Activated CD4-positive, alpha-beta T cell treated with anti-CD3 and anti-CD28 coated beads, Interleukin-2, amount 50 U/mL, for 1 hour (primary cell): ENCODE measurements at regions not wholly inside any gene's neighbourhood (a gene's known extent, or its start where the extent isn't known, plus 50 kb on each side); places are given as distances from the start of the nearest gene placed in this dataset.
A peak's percentile ranks its signal among the peaks of the same experiment; 100 is the strongest.
"Not testable (repeated sequence)": the region's sequence is repeated elsewhere in the genome, so short reads cannot be mapped to it uniquely, and the experiment has no call there.

ENCODE experiments used
- DNase-seq: peaks from one replicate; pipeline ENCODE4 v3.0.0-alpha.2; 2020

DNA sequence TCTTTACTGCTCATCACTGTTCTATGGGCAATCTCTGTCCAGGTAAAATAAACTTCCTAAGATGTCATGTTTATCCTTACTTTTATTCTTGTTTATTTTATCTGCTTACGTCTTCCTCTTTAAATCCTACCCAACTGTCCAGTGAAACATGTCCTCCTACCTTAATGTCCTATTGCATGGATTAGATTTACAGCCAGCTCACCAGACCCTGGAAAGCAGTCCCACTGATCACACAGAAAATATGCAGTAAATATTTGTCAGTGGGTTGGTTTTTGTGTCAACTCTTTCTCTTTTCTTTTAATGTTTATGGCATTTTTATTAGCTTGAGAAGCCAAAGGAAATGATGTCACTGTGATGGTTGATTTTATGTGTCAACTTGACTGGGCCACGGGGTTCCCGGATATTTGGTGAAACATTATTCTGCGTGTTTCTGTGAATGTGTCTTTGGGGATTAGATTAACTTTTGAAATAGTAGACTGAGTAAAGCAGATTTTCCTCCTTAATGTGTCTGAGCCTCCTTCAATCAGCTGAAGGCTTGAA lies 258.3 kb downstream of the SRGAP2C start:
- DNase-seq, result no peak

DNA sequence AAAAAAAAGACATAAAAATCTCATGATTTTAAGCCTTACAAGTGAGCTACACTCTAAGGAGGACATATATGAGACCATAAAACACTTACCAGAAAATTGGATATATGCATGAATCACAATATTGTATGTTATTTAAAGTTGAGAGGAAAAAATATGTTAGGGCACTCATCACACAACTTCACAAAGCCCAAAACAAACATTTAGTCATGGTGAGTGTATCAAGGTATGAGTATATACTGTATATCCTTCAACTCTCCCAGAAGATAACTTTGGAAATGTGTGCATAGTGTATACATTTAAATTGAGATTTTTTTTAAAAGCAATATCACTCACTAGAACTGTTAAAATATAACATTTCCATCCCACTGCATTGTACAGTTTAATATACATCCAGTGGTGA lies 259.3 kb downstream of the SRGAP2C start:
- DNase-seq, result no peak

DNA sequence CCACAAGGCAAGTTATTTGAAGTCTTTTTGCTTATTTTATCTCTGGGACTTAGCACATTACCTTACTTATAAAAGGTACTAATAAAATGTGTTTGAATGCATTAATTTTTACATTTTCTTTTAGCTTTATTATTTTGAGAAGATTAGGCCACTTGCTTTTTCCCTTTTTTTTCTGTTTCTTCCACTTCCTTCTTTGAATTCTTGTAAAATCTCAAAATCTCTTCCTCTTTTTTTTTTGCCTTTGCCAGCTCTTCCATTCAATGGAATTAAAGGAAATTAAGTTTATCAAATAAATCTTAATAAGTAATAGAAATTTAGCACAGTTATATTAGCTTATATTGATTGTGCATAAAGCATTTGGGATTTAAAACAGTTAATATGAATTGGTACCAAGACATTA lies 260.9 kb downstream of the SRGAP2C start:
- no peak for DNase-seq

DNA sequence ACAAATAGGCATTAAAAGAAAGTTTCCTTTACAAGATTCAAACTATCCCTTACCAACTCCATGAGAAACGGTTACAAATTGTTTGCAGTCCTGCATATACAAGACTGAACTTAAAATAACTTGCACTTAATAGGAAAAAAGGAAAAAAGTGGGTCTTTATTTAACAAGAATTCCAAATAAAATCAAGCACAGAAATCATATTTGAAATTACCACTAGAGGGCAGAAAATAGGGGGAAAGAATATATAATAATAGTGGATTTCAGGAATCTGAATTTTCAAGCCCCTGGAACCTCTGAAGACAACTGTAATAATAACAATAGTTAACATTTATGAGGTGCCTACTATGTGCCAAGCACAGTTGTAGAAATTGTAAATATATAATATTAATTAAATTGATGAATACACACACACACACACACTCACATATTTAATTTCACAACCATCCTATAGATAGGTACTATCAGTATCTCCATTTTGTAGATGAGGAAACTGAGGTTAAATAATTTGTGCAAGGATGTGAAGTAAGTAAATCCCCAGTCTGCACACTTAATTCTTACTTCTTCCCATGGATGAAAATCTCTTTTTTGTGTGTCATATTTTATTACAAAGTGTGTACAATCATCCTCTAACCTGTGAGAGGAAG lies 262.6 kb downstream of the SRGAP2C start:
- DNase-seq, result not testable (repeated sequence)

DNA sequence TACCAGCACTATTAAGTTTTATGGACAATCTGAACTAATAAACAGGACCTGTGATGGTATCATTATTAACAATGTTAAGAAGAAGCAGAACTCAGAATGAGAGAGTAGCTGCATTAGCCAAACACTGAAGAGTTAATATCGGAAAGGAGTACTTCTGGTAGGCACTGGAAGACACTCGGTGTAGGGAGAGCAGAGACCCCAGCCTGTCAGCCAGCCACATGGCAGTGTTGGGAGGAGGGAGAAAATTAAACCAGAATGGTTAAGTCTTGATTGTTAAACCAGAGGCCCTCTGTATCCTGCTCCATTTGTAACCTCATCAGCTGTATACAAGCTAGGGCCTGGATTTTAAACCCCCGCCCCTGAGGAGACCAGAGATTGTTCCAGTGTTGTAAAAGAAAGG lies 263.3 kb downstream of the SRGAP2C start:
- not testable (repeated sequence) for DNase-seq

DNA sequence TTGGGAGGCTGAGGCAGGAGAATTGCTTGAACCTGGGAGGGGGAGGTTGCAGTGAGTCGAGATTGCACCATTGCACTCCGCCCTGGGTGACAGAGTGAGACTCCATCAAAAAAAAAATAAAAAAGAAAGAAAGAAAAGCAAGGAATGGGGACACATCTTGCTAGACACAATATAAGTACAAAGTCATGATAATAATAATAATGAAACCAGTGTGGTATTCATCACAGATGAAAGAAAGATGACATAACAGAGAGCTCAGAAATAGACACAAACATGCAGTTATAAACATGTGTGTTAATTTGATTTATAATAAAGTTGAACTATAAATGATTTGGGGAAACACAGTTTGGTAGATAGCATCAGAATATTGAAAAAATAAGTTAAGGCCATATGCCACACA lies 264.1 kb downstream of the SRGAP2C start:
- DNase-seq, result no peak

DNA sequence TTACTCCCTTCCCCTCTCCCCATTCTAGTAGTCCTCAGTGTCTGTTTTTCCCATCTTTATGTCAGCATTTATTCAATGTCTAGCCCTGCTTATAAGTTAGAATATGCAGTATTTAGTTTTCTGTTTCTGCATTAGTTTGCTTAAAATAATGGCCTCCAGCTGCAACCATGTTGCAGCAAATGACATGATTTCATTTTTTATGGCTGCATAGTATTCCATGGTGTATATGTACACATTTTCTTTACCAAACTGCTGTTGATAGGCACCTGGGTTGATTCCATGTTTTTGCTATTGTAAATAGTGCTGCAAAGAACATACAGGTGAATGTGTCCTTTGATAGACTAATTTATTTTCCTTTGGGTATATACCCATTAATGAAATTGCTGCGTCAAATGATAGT lies 267.7 kb downstream of the SRGAP2C start:
- no peak for DNase-seq

DNA sequence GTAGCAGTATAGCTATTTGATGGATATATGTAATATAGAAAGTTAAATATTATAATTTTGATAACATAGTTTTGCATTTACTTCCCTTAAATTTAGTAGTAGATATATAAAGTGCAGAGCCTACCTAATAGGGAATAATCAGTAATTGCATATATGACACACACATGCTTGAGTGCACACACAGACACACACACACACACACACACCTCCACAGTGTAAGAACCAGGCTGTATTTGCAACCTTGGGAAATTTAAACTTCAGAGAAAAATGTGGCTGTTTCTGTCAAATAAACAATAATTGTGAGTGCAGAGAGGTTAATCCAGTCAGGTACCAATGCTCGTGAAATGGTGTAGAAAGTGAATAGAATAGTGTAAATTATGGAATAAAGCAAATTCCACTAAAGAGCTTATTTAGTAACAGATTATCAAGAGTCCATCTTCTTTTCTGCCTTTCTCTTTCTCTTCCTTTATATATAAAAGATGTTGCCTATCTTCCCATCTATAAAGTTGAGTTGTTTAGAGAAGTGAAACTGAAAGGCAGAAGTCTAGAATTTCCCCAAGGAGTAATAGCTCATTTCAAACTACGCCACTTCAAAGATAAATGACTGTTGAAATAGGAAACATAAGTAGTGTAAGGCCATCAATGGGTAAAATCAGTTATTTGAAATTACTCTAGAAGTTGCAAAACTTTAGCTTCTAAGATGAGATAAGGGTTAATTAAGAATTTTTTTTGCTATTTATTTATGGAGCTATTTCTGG lies 273.7 kb downstream of the SRGAP2C start:
- no peak for DNase-seq

DNA sequence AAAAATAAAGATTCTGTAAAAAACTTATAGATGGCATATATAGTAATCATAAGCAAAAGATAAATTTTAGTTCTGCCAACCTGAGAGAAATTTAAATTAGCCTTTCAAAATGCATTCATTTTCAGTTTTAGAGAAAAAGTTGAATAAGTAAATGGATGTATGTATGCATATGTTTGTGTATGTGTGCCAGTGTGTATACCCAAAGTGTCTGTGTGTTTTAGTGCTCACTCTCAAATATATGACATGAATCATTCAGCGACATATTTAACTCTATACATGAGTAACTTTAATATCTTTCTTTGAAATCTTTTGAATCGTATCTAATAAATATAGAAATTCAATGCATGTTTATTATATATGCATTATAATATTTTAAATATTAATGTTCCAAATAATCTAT lies 274.5 kb downstream of the SRGAP2C start:
- no peak for DNase-seq

DNA sequence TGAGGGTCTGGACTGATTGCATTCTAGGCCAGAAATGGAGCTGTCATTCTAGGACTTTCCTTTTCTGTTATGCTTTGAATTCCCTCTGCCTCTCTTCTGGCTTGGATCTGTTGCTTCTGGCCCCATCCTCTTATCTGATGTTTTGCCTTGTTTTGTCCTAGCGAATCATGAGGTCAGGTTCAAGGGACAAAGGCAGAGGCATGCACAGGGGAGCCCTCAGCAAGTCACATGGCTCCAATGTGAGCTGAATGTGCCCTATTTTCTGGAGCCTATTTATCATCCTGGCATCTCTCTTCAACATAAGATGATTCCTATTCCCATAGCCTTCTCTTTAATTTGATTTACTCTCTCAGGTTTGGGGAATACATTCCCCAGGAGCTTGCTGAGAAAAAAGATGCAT lies 284.6 kb downstream of the SRGAP2C start:
- not testable (repeated sequence) for DNase-seq

DNA sequence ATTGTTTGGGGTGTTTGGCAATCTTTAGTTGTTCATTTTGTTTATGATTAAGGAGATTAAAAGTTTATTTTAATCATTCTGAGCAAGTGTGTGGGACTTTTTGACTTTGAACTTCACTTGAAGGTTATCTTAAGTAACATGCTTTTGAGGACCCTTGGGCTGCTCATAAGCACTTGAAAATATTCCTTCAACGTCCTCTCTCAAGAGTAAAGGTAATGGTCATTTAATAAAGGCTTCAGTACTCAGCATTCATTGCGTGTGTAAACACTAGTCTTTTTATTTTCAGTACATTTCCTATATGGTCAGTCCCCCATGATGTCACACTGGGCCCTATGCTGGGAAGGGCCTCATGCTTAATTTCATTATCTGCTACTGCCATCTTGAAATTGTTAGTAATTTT lies 285.6 kb downstream of the SRGAP2C start:
- DNase-seq, result not testable (repeated sequence)

DNA sequence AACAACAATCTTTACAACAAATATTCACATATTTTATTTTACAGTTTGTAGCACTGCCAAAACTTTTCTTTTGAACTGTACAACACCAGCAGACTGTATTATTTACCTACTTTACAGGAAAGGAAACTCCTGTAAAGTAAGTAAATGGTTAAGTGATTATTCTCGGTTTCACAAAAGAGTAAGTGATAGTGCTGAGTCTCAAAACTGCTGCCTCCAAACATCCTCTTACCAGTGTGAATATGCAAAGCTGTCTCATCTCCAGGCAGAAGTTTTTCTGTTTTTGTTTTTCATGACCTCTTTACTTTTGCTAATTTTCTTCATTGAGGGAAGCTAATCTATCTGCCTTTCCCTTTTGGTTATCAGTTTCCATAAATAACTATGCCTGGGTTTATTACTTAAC lies 286.7 kb downstream of the SRGAP2C start:
- DNase-seq, result no peak

DNA sequence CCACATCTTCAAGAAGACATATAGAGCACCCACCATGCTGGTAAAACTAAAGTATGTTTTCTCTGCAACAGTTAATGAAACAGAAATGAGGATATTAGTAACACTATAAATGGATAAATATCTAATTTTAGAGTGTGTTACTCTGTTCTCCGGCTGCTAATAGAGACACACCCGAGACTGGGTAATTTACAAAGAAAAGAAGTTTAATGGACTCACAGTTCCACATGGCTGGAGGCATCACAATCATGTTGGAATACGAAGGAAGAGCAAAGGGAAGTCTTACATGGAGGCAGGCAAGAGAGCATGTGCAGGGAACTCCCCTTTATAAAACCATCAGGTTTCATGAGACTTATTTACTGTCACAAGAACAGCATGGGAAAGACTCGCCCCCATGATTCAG lies 287.2 kb downstream of the SRGAP2C start:
- DNase-seq, result no peak

DNA sequence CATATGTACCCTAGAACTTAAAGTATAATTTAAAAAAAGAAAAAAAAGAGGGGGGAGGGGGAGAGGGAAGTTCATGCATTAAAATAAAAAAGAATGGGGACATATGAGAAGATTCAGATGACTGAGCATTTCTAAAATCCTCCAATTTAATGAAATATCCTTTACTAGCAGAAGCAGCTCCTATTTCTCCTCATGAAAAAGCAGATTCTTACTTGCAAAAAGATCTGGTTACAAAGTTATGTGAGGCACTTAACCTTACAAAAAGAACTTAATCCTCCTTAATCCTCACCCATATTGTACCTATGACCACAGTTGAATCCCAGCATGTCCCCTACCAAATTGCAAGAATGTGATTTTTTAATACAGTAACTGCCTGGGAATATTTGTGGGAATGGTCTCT lies 298.5 kb downstream of the SRGAP2C start:
- no peak for DNase-seq

DNA sequence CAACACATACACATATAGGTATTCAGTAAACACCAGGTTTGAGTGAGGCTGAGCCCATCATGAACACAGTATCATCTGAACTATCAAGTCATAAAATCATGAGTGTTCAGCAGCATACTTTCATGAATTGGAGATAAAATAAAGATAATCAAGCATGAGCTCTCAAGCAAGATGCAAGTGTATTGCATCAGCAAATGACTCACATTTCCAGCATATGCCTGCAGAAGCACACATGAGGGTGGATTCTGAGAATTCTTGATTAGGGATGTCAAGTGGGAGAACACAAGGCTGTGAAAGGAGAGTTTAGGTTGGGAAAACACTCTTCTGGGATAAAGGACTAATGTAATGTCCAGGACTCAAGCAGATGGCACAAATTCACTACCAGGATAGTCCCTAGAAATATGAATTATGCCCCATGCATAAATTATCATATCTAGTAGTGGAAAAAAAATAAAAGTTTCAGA lies 299.2 kb downstream of the SRGAP2C start:
- DNase-seq, result no peak

DNA sequence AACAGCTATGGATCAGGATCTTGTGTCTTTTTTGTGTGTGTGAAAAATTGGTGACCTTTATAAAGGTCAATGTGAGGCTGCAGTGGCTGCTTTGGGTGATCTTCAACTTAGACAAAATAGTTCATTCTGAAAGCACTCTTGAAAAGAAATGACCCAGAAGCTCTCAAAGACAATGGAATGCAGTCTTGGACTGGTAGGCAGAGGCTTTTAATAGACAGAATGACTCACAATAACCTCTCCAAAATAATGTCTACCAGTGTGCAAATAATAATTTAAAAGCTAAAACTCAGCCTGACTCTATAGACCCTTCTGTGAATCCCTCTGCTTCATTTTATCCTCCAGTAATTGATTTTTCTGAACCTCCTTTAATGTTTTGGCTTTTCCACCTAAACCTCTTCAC lies 310.0 kb downstream of the SRGAP2C start:
- not testable (repeated sequence) for DNase-seq

DNA sequence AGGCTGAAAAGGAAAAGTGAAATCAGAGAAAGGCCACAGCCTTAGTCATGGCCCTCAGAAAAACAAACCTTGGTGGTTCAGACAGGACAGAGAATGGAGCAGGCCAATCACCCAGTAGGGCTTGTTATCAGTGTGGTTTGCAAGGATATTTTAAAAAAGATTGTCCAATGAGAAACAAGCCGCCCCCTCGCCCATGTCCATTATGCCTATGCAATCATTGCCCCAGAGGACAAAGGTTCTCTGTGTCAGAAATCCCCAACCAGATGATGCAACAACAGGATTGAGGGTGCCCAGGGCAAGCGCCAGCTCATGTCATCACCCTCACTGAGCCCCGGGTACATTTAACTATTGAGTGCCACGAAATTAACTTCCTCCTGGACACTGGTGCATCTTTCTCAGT lies 326.7 kb downstream of the SRGAP2C start:
- not testable (repeated sequence) for DNase-seq

DNA sequence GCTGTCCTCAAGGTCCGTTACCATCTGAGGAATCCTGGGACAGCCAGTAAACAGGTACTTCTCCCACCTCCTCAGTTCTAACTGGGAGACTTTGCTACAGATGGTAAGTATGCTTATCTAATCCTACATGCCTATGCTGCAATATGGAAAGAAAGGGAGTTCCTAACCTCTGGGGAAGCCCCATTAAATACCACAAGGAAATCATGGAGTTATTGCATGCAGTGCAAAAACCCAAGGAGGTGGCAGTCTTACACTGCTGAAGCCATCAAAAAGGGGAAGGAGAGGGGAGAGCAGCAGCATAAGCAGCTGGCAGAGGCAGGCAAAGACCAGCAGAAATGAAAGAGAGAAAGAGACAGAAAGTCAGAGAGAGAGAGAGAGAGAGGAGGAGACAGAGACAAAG lies 327.1 kb downstream of the SRGAP2C start:
- DNase-seq, result not testable (repeated sequence)

DNA sequence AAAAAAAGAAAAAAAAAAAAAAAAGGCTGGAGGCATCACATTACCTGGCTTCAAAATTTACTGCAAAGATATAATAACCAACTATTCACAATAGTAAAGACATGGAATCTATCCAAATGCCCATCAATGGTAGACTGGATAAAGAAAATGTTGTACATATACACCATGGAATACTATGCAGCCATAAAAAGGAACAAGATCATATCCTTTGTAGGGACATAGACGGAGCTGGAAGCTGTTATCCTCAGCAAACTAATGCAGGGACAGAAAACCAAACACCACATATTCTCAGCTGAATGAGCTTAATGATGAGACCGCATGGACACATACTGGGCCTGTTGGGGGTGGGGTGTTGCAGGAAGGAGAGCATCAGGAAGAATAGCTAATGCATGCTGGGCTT lies 330.5 kb downstream of the SRGAP2C start:
- no peak for DNase-seq

DNA sequence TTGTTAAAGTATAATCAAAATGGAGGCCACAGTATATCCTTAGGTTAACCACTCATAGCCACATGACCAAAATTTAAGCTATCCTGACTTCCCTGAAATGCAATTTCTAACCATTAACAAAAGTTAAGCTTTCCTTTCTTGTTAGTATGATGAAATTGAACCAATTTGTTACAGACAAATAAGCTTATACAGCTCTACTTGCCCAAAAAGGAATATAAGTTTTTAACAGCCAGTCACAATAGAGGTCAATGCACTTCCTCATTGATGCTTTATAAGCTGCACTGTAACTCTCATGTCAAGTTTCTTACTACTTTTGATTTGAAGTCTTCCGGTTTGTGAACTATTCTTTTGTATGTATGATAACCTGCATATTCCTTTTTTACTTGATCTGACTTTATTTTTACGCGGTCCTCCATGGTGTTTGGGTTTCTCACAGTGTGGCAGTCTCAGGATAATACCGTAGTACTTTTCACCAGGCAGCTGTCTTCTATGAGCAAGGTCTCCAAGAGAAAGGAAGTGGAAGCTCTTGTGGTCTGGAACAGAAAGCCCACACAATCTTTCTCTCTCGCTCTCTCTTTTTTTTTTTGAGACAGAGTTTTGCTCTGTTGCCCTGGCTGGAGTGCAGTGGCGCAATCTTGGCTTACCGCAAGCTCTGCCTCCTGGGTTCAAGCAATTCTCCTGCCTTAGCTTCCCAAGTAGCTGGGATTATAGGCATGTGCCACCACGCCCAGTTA lies 331.6 kb downstream of the SRGAP2C start:
- DNase-seq, result peak; percentile 12

DNA sequence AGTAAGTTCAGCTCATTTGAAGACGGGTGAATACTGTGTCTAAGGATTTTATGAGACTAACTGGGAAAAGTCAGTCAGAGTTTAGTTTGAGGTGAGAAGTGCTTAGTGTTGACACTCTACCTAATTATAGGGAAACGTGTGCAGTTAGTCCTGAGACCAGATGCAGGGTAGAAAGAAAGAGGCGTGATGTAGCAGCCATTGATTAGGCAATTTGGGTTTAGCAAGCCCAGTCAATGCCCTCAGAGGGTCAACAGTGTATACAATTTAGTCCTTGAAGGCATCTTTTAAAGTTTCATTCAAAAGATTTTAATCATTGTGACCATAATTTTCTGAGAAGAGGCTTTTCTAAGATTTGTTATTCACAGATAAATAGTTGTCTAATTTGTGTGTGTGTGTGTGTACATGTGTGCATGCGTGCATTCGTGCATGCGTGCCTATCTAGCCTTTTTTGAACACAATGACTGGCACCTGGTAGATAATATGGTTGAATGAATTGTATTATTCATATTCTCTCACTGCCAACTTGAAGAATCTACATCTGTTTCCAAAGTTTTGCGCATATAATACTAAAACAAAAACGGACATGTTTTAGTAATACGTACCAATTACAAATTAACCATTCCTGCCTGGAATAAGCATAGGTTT lies 332.9 kb downstream of the SRGAP2C start:
- DNase-seq, result no peak

DNA sequence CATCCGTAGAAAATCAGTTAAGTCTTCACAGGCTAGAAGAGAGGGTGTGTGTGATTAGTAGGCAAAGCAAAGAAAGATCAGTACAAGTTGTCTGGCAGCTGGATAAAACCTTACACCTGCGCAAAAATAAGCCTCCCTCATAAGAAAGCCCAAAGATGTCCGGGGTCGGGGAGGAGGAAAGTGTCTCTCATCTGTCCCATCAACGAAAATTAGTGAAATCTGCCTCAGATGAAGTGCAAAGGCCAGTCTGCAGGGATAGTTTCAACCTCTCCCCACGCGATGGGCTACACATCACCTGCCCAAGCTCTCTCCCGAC lies 333.9 kb downstream of the SRGAP2C start:
- DNase-seq, result no peak

DNA sequence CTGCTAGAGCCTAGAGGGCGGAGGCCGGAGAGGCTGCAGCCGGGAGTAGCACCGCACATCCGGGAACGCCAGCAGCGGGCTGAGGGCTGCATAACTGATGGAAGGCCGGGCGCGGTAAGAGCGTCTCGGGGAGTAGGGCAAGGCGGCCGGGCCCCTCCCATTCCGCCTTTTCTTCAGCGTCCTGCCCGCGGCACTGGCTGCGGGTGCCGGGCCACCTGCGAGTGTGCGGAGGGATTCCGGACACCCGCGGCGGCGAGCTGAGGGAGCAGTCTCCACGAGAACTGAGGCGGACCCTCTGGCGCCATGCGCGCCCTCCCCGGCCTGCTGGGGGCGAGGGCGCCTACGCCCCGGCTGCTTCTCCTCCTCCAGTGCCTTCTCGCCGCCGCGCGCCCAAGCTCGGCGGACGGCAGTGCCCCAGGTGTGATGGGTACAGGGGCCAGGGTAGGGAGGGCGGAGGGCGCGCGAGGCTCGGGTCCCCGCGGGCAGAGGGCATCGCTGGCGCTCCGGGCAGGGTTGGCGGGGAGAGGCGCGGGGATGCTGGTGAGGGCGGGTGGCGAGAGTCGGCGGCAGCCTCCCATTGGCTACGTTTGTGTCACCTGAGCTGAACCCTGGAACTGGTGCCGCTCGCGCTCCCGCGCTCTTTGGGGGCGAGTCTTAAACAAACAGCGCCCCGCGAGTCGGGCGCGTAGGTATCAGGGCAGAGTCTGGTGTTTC lies 334.4 kb downstream of the SRGAP2C start:
- peak; percentile 81 for DNase-seq
